Inflammatory macrophage treated with lipopolysaccharide for 4 hours (primary cell): ENCODE measurements at regions not wholly inside any gene's neighbourhood (a gene's known extent, or its start where the extent isn't known, plus 50 kb on each side); places are given as distances from the start of the nearest gene placed in this dataset.

Experiments
- DNase-seq: peaks from one replicate; pipeline ENCODE4 v3.0.0-alpha.2; 2020

GRCh38 chr10:63866075-63866746, 345.0 kb downstream of the REEP3 start:
- peak; percentile 37 for DNase-seq

DNA sequence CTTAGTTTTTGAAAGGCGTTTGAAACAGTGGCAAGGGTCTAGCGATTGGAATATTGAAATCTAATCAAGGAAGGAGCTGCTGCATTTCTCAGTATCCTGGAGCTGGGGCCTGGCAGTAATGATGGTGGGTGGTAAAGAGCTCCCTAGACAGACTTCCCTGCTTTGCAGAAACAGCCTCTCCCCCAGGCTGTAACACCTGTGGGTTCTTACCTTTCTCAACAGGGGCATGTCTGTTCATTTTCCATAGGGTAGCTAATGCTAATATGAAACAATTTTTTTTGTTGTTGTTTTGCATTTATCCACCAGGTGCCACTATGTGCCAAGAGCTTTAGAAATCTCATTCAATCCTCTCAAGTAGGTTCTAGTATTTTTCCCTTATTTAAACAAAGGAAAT, 345.5 kb downstream of the REEP3 start:
- peak; percentile 37 for DNase-seq

DNA sequence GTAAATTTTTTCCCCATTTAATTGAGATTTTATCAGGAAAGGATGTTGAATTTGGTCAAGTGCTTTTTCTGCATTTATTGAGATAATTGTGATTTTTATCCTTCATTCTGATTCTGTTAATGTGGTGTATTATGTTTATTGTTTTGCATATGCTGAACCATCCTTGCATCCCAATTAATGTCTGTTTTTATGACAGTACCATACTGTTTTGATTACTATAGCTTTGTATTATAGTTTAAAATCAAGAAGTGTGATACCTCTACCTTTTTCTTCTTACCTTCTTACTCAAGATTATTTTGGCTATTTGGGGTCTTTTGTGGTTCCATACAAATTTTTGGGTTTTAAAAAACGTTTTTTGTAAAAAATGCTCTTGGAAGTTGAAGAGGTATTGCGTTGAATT, 357.2 kb downstream of the REEP3 start:
- DNase-seq: no peak

DNA sequence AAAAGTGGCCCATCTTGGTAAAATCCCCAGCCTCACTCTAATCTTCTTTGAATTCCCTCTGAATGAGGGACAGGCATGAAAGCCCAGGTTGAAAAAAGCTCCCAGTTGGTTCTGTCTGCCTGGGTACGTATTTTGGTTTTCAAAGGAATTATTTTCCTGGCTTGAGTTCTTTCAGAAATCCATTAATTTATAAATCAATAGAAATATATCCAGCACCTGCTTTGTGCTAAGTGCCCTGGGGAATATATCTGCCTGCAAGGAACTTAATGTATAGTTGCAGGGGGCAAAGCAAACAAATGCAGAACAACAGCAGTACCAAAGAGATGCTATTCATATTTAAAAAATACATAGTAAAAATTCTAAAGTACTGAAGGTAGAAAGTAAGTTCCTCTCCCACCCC, 362.7 kb downstream of the REEP3 start:
- no peak for DNase-seq

GRCh38 chr10:63884426-63884825, 363.2 kb downstream of the REEP3 start:
- no peak for DNase-seq

GRCh38 chr10:63885156-63885555, 364.0 kb downstream of the REEP3 start:
- DNase-seq: peak; percentile 11

GRCh38 chr10:63886281-63887022, 365.3 kb downstream of the REEP3 start:
- no peak for DNase-seq

- DNase-seq: no peak
These were observed 365.9 kb downstream of the REEP3 start for GRCh38 chr10:63887023-63887589.

DNA sequence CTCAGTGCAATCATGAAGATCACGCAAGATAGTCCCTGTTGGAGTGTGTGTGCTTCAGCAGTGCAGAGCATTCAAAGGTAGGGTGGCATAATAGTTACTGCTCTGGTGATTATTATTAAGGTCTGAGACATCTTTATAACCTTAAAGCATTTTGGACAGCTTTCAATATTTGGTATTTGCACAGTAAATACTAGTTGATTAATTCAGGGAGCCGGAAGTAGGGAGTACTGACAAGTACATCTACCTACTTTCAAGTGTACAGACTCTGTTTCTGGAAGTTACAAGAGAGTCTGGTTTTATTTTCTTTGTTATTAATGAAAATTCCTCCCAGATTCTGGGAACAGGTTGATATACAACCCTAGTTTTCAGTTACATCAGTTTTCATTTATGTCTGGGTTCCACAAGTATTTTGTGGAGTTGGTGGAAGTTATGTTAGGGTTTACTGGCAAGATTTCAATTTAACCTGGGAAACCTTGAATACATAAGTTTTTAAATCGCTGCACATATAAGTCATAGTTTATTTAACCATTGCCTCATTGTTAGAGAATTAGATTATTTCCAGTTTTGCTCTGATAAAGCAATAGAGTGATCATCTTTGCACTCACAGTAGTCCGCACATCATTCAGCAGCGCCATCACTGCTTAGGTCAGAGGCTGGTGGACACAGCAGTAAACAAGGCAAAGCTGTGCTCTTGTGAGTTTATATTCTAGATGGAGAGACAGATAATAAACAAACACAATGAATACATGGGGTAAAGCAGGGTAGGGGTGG, 366.6 kb downstream of the REEP3 start:
- DNase-seq: no peak

DNA sequence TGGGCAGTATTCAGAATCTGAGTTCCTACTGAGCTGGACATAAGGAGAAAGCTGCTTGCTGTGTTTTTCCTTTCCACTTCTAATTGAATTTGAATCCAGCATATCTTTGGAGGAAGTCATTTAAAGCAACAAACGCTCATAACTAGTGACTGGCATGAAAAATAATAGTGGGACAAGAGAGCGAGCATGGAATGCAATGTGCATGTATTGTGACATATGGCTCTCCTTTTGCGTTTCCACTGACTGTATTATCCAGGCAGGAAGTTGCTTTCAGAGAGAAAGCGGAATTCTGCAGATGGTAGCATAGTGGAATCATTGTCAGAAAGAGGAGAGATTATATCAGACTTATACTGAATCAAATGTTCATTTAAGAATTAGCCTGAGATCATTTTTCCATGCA, 368.6 kb downstream of the REEP3 start:
- no peak for DNase-seq

DNA sequence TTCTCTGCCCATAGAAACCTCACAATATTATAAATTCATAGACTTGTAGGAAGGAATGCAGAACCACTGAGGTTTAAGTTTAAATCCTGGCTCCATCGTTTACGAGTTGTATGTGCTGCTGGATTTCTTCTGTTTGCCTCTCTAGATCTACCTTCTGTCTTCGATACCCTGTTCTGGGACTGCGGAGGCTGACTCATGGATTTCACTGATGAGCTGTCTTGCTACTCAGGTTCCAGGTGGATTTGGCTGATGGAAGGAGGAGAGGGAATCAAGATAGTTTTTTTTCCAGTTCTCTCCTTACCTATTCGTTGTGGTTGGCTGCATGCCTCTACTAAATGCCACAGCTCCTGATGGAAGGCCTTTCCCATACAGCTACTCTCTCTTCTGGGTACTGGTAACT, 375.8 kb downstream of the REEP3 start:
- no peak for DNase-seq

DNA sequence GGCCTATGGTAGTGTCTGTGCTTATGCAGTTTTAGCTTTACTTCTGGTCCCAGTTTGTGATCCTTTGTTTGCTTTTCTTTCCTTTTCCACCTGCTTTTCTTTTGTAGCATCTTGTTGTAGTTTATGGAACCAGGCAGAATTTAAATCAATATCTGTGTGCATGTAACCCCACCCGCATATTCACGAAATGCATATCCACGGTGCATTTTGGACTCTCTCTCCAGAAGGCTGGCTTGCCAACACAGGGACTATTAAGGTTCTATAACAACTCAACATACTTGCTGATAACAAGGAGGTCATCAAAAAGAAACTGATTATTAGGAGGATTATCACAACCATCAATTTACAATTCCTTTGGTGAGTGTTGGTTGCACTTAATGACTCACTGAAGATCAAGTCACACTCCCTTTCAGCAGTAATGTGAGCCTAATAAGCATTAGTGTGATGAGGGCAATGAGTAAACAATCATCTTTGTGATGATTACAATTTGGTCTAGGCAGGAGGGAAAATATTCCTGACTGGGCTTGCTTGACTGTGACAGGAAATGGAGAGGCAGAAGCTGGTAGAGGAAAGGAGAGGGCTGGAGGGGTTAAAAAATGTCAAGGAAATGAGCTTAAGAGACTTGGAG, 378.6 kb downstream of the REEP3 start:
- no peak for DNase-seq

- peak; percentile 1 for DNase-seq
These were observed 380.0 kb downstream of the REEP3 start for GRCh38 chr10:63901228-63901627.

GRCh38 chr10:63901881-63902280, 380.7 kb downstream of the REEP3 start:
- no peak for DNase-seq

- DNase-seq: no peak
These were observed 389.6 kb downstream of the REEP3 start for GRCh38 chr10:63910806-63911205.

- no peak for DNase-seq
These were observed 394.0 kb downstream of the REEP3 start for GRCh38 chr10:63915240-63915639.

DNA sequence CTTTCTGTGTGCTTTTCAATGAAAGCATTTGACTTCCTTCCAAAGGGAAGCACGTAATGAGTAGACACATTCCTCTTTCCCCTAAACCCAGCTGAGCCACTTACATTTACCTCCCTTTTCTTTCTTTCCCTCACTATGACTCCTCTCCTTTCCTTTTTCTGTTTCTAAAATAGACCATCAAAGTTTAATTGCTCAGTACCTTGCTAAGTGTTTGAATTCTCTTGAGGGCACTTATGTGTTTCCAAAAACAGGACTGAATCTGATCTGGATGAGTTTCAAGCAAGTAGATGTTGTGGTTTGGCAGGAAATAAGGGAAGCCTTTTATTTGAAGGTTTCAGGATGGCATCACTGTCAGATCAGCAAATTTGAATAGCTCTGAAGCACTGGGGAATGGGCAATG, 396.2 kb downstream of the REEP3 start:
- no peak for DNase-seq

- DNase-seq: peak; percentile 63
These were observed 398.5 kb downstream of the REEP3 start for GRCh38 chr10:63919575-63920279.

GRCh38 chr10:63920926-63921325, 399.7 kb downstream of the REEP3 start:
- DNase-seq: no peak

DNA sequence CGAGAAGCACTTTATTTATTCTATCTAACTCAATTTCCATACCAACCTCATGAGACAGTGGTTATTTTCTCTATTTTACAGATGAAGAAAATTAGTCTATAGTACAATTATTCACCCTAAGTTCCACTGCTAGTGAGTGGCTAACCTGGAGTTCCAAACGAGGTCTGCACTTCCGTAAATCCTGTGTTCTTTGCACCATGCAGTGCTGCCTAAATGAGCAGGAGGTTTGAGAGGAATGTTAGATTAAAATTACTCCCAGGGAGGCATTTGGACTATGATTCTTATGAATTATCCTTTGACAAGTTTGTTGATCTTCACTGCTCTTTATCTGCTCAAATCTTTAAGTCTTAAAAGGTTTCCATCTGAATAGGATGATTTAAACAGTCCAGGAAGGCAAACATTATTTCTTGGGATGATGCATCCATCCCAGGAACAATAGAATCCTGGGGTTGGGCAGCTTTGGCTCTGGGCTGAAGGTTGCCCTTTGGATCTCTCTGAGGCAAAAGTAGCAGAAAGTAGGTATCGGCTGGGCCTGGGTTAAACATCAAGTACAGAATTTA, 400.8 kb downstream of the REEP3 start:
- no peak for DNase-seq

DNA sequence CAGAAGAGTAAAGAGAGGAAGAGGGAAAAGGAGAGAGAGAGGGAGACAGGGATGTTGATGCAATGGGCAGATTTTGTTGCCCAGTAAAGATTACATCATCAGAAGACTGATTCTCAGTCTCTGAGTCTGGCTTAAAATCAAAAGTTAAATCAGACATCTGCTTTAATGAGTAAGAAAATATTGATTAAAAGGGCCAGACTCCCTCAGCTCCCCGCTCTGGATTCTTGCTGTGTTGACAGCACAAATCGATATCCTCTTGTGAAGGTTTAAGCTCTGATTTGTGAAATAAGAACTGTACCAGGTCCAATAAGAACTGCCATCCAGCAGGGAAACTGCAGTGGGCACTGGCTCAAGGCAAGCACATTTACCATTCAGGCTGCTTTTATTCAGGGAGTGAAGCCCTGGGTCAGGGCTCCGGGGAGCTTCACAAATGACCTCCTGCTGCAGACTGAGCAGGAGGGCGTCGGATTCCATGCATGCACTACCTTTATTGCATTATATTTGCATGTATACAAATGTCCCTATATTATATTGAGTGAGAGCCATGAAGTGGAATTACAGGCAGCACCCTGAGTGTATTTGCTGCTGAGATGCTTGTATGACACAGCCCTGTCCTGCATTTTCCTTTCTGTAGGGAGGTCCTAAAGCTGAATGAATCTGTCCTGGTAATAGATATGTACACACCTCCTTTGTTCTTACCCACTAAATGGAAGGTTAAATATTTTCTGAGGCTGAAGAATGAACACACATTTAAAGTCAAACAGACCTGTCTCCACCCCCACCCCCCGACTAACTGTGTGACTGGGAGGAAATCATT, 401.5 kb downstream of the REEP3 start:
- peak; percentile 2 for DNase-seq
